Mucosa of descending colon (tissue), 3 donors: ENCODE measurements at regions not wholly inside any gene's neighbourhood (a gene's known extent, or its start where the extent isn't known, plus 50 kb on each side); places are given as distances from the start of the nearest gene placed in this dataset.

Source experiments
- ATAC-seq: fragments of 200-7000 bp; cut with Tn5 transposase; one replicate; pipeline ENCODE4 v1.9.1; 2020; ENCODE audit warnings: mild to moderate bottlenecking, moderate library complexity
- DNase-seq, 3 donors: peaks; one replicate each; pipeline ENCODE4 v3.0.0-alpha.2; 2020
- H3K36me3 ChIP-seq: fragments of 200-600 bp; one replicate; pipeline ENCODE4 v1.8.0; 2021; ENCODE audit warnings: low read depth, mild to moderate bottlenecking
- H3K4me1 ChIP-seq: fragments of 200-600 bp; one replicate; pipeline ENCODE4 v1.8.0; 2021; ENCODE audit warnings: low read depth, mild to moderate bottlenecking
- H3K4me3 ChIP-seq: fragments of 200-600 bp; one replicate; pipeline ENCODE4 v1.8.0; 2021; ENCODE audit warnings: mild to moderate bottlenecking
- H3K9me3 ChIP-seq: fragments of 200-600 bp; one replicate; pipeline ENCODE4 v1.8.0; 2021; ENCODE audit warnings: mild to moderate bottlenecking
- CTCF ChIP-seq: fragments of 200-600 bp; IDR thresholded peaks from one replicate; pipeline ENCODE4 v1.8.0; 2022; ENCODE audit warnings: antibody characterized with exemption, mild to moderate bottlenecking
- intact Hi-C, 2 donors: fragments of 100-400 bp; cut with DNase I in 1 of 2; cut with micrococcal nuclease in 1 of 2; formaldehyde crosslinking; loops; one replicate each; pipeline versions ENCODE4 v1.11.0 to v1.11.1; 2022; cut with DNase I, micrococcal nuclease
- donor health status: DM: no; HTN: no; CAD: no; lungs with moderate emphysema.
- donor health status: DM: no; HTN: no; CAD: no.
- donor health status: DM: no; HTN: yes; CAD: no.

- intact Hi-C loops, result no loop called here
- no peak overlapping the region for H3K4me3 ChIP-seq
- no peak for ATAC-seq
- H3K36me3 ChIP-seq, result no peaks in the 10 kb centered on the region
- H3K4me1 ChIP-seq, result no peaks in the 10 kb centered on the region
- DNase-seq, result peak in 1 of 3 donors; percentile 19
- TF ChIP-seq CTCF, result no peak
- H3K9me3 ChIP-seq, result no peaks in the 10 kb centered on the region
These were observed 1134.1 kb downstream of the BRD1 start for GRCh38 chr22:48693377-48694135.

- Histone ChIP-seq H3K4me3 (no peak overlapping the region), H3K36me3 (no peaks in the 10 kb centered on the region), H3K4me1 (no peaks in the 10 kb centered on the region), H3K9me3 (no peaks in the 10 kb centered on the region)
- DNase-seq (peak in 1 of 3 donors; percentile 24), ATAC-seq (no peak)
- intact Hi-C loops, result no loop called here
- no peak for TF ChIP-seq CTCF
These were observed 1134.8 kb downstream of the BRD1 start for GRCh38 chr22:48692734-48693376.

GRCh38 chr22:48691431-48691851, 1136.2 kb downstream of the BRD1 start:
- intact Hi-C loops, result no loop called here
- Histone ChIP-seq H3K4me1 (no peaks in the 10 kb centered on the region), H3K36me3 (no peaks in the 10 kb centered on the region), H3K4me3 (no peak overlapping the region), H3K9me3 (no peaks in the 10 kb centered on the region)
- TF ChIP-seq CTCF, result no peak
- no peak for ATAC-seq
- peak in 1 of 3 donors; percentile 41 for DNase-seq

GRCh38 chr22:48690583-48691317, 1136.9 kb downstream of the BRD1 start:
- TF ChIP-seq CTCF, result no peak
- H3K9me3 ChIP-seq, result no peaks in the 10 kb centered on the region
- DNase-seq (peak in 1 of 3 donors; percentile 31), ATAC-seq (no peak)
- intact Hi-C loops, result no loop called here
- H3K4me1 ChIP-seq, result no peaks in the 10 kb centered on the region
- no peak overlapping the region for H3K4me3 ChIP-seq
- H3K36me3 ChIP-seq, result no peaks in the 10 kb centered on the region

GRCh38 chr22:48689206-48689605, 1138.5 kb downstream of the BRD1 start:
- ATAC-seq (no peak), DNase-seq (peak in 1 of 3 donors; percentile 17)
- Histone ChIP-seq H3K4me1 (no peaks in the 10 kb centered on the region), H3K9me3 (no peaks in the 10 kb centered on the region), H3K36me3 (no peaks in the 10 kb centered on the region), H3K4me3 (no peak overlapping the region)
- no peak for TF ChIP-seq CTCF
- intact Hi-C loops, result no loop called here
